GM21526 (cell line): ENCODE measurements at regions not wholly inside any gene's neighbourhood (a gene's known extent, or its start where the extent isn't known, plus 50 kb on each side); places are given as distances from the start of the nearest gene placed in this dataset.
"Not testable (repeated sequence)": the region's sequence is repeated elsewhere in the genome, so short reads cannot be mapped to it uniquely, and the experiment has no call there.

Experiments used
- ATAC-seq: cut with Tn5 transposase; IDR thresholded peaks from one replicate; pipeline ENCODE4 v1.9.1; 2021; ENCODE audit warnings: moderate library complexity; ENCODE audit not compliant: unreplicated experiment, low FRiP score

GRCh38 chrX:140343226-140343868 is 161.5 kb downstream of the SOX3 start:
- no peak for ATAC-seq

GRCh38 chrX:140342410-140342809 is 162.5 kb downstream of the SOX3 start:
- ATAC-seq: no peak

GRCh38 chrX:140337263-140337662 is 167.6 kb downstream of the SOX3 start:
- no peak for ATAC-seq

GRCh38 chrX:140318296-140318695 is 186.6 kb downstream of the SOX3 start:
- no peak for ATAC-seq

- no peak for ATAC-seq
These were observed 187.4 kb downstream of the SOX3 start for GRCh38 chrX:140317462-140317861.

GRCh38 chrX:140298960-140299825 is 205.7 kb downstream of the SOX3 start:
- no peak for ATAC-seq

GRCh38 chrX:140297273-140297672 is 207.6 kb downstream of the SOX3 start:
- no peak for ATAC-seq

GRCh38 chrX:140292961-140293360 is 211.9 kb downstream of the SOX3 start:
- no peak for ATAC-seq

GRCh38 chrX:140292188-140292587 is 212.7 kb downstream of the SOX3 start:
- no peak for ATAC-seq

GRCh38 chrX:140274811-140275525 is 229.9 kb downstream of the SOX3 start:
- no peak for ATAC-seq

- no peak for ATAC-seq
These were observed 230.9 kb downstream of the SOX3 start for GRCh38 chrX:140273921-140274320.

- ATAC-seq: no peak
These were observed 254.5 kb downstream of the SOX3 start for GRCh38 chrX:140250391-140250790.

GRCh38 chrX:140249088-140249487 is 255.8 kb downstream of the SOX3 start:
- no peak for ATAC-seq

- no peak for ATAC-seq
These were observed 263.9 kb upstream of the CXorf66 start for GRCh38 chrX:140229191-140229590.

- ATAC-seq: not testable (repeated sequence)
These were observed 260.7 kb upstream of the CXorf66 start for GRCh38 chrX:140226037-140226436.

- ATAC-seq: not testable (repeated sequence)
These were observed 250.6 kb upstream of the CXorf66 start for GRCh38 chrX:140215894-140216293.

- ATAC-seq: not testable (repeated sequence)
These were observed 249.2 kb upstream of the CXorf66 start for GRCh38 chrX:140214518-140214917.

GRCh38 chrX:140206657-140207056 is 241.3 kb upstream of the CXorf66 start:
- ATAC-seq: no peak

- ATAC-seq: no peak
These were observed 225.3 kb upstream of the CXorf66 start for GRCh38 chrX:140190441-140191108.

- ATAC-seq: no peak
These were observed 215.3 kb upstream of the CXorf66 start for GRCh38 chrX:140180585-140180984.

- ATAC-seq: no peak
These were observed 212.5 kb upstream of the CXorf66 start for GRCh38 chrX:140177821-140178220.
